Endothelial cell of umbilical vein (primary cell): ENCODE measurements at regions not wholly inside any gene's neighbourhood (a gene's known extent, or its start where the extent isn't known, plus 50 kb on each side); places are given as distances from the start of the nearest gene placed in this dataset.

Experiments
- BruUV-seq: library from RNA; stranded (reverse); fragments of 400-500 nt; replicated peaks from 2 replicates; lab custom pipeline; 2021; lab: Mats Ljungman, UMichigan
- CTCF ChIA-PET: fragments of 300-600, 350-600 bp; sonication (Branson Sonifier 250); formaldehyde crosslinking; loops from one replicate; lab custom pipeline; 2021; ENCODE audit warnings: antibody characterized with exemption, inconsistent platforms; lab: Charles Lee
- POLR2A ChIA-PET: fragments of 300-600, 350-600 bp; sonication (Branson Sonifier 250); formaldehyde crosslinking; loops from one replicate; lab custom pipeline; 2021; ENCODE audit warnings: antibody characterized with exemption, inconsistent platforms; lab: Charles Lee
- DNase-seq: peaks from one replicate; pipeline ENCODE4 v3.0.0-alpha.2; 2011; ENCODE audit warnings: low read depth, low spot score
- FAIRE-seq: peaks from 2 replicates; lab custom pipeline; 2011; peaks lifted over from hg19 to GRCh38; lab: Jason Lieb, UNC
- H2AFZ ChIP-seq: 2 replicates; pipeline ENCODE4 v1.6.0; 2012; ENCODE audit warnings: low read depth, low read length, control low read depth, inconsistent platforms
- H3K27ac ChIP-seq: 2 replicates; pipeline ENCODE4 v1.5.1; 2011; ENCODE audit warnings: low read depth, mild to moderate bottlenecking, control low read depth, low read length, moderate library complexity; ENCODE audit not compliant: insufficient read depth
- H3K27me3 ChIP-seq, 2 experiments: 2 replicates each; pipeline versions ENCODE4 v1.6.0 to v1.6.1; 2011; ENCODE audit warnings: low read length in 2 of 2, mixed read lengths in 1 of 2; ENCODE audit not compliant: control insufficient read depth in 2 of 2, insufficient read depth in 2 of 2
- H3K36me3 ChIP-seq, 2 experiments: 2 replicates in 1 of 2; 3 replicates in 1 of 2; pipeline ENCODE4 v1.5.1; 2011; ENCODE audit warnings: low read length in 2 of 2, mild to moderate bottlenecking in 1 of 2, moderate library complexity in 1 of 2; ENCODE audit not compliant: control insufficient read depth in 2 of 2, insufficient read depth in 2 of 2; ENCODE audit errors: extremely low read depth in 1 of 2
- H3K4me1 ChIP-seq: 3 replicates; pipeline ENCODE4 v1.5.1; 2011; ENCODE audit warnings: mild to moderate bottlenecking, low read length; ENCODE audit not compliant: control insufficient read depth, insufficient read depth; ENCODE audit errors: extremely low read depth
- H3K4me2 ChIP-seq: 2 replicates; pipeline ENCODE4 v1.6.1; 2011; ENCODE audit warnings: low read length, control low read depth, mixed read lengths; ENCODE audit not compliant: insufficient read depth
- H3K4me3 ChIP-seq, 3 experiments: fragments of 200-600 bp in 1 of 3; sonication (generic), shearing (Covaris generic) in 1 of 3; replicated peaks in 1 of 3; 2 replicates each; pipeline ENCODE4 v1.5.1; 2011 to 2016; ENCODE audit warnings: control low read depth in 3 of 3, low read length in 3 of 3, mild to moderate bottlenecking in 2 of 3, inconsistent platforms in 1 of 3, low read depth in 1 of 3, moderate library complexity in 1 of 3; ENCODE audit not compliant: insufficient read depth in 1 of 3
- H3K79me2 ChIP-seq: 2 replicates; pipeline ENCODE4 v1.6.0; 2012; ENCODE audit warnings: low read length, inconsistent platforms; ENCODE audit not compliant: control insufficient read depth, insufficient read depth
- H3K9ac ChIP-seq: replicated peaks from 2 replicates; pipeline ENCODE3; 2011; ENCODE audit warnings: low read length, control low read depth; ENCODE audit not compliant: insufficient read depth; ENCODE audit errors: extremely low read depth
- H3K9me1 ChIP-seq: replicated peaks from 3 replicates; pipeline ENCODE4 v1.6.0; 2011; ENCODE audit warnings: mild to moderate bottlenecking, low read length; ENCODE audit not compliant: control insufficient read depth, insufficient read depth; ENCODE audit errors: extremely low read depth
- H3K9me3 ChIP-seq: replicated peaks from 2 replicates; pipeline ENCODE4 v1.5.1; 2012; ENCODE audit warnings: low read length, inconsistent platforms; ENCODE audit not compliant: control insufficient read depth, insufficient read depth
- H4K20me1 ChIP-seq: replicated peaks from 2 replicates; pipeline ENCODE3; 2011; ENCODE audit warnings: mild to moderate bottlenecking, low read length; ENCODE audit not compliant: control insufficient read depth, insufficient read depth; ENCODE audit errors: extremely low read depth
- CTCF ChIP-seq, 2 donors: IDR thresholded peaks; 1 replicate in 1 of 2; 2 replicates in 1 of 2; pipeline ENCODE4 v1.5.1; 2011; ENCODE audit warnings: low read length in 2 of 2, mild to moderate bottlenecking in 2 of 2, moderate library complexity in 2 of 2, control low read depth in 1 of 2, inconsistent platforms in 1 of 2, low read depth in 1 of 2; ENCODE audit not compliant: insufficient read depth in 1 of 2; ENCODE audit errors: extremely low read depth in 1 of 2
- POLR2A ChIP-seq: IDR thresholded peaks from 2 replicates; pipeline ENCODE4 v1.6.1; 2012; ENCODE audit warnings: low read depth, mild to moderate bottlenecking, control low read depth, low read length
- POLR2AphosphoS5 ChIP-seq: IDR thresholded peaks from 2 replicates; pipeline ENCODE4 v1.6.1; 2012; ENCODE audit warnings: low read depth, mild to moderate bottlenecking, control low read depth, low read length, moderate library complexity; ENCODE audit not compliant: insufficient read depth
- dilution Hi-C: fragments of 300-500 bp; cut with MboI; formaldehyde crosslinking; loops from one replicate; pipeline ENCODE4 v1.15.0; 2019; ENCODE audit warnings: low sequenced_read_pairs; ENCODE audit not compliant: extremely low pct_ligation_motif_present
- intact Hi-C: fragments of 100-400 bp; cut with micrococcal nuclease; formaldehyde crosslinking; loops from one replicate; pipeline ENCODE4 v1.10.0; 2022

GRCh38 chr3:139737682-139738361 lies 60.0 kb upstream of the NMNAT3 start:
- dilution Hi-C loops, result loop anchor here (25.0 kb wide), 1 partner anchor 124 kb away; no protein-coding TSS in a partner anchor

More at GRCh38 chr3:139737682-139738361, 60.0 kb upstream of the NMNAT3 start:
- intact Hi-C loops, result no loop called here
- FAIRE-seq, result no peak
- Histone ChIP-seq H3K4me1 (no peaks in the 10 kb centered on the region), H3K9ac (no peak overlapping the region), H3K9me1 (no peaks in the 10 kb centered on the region), H3K36me3 (no peaks in the 10 kb centered on the region), H3K4me2 (no peak overlapping the region), H2AFZ (no peak overlapping the region), H3K4me3 (no peak overlapping the region), H3K27ac (no peak overlapping the region), H4K20me1 (no peaks in the 10 kb centered on the region), H3K9me3 (peaks cover 2% of the 10 kb centered on the region), H3K27me3 (no peaks in the 10 kb centered on the region), H3K79me2 (no peaks in the 10 kb centered on the region)
- no peak for DNase-seq
- POLR2A ChIA-PET, result no interaction called here
- CTCF ChIA-PET, result no interaction called here
- no peak for TF ChIP-seq POLR2AphosphoS5
- no peak for TF ChIP-seq CTCF (IDR thresholded peaks at IDR 0.05; ENCODE audit: extremely low read depth in 1 of 2, insufficient read depth in 1 of 2, low read depth in 1 of 2, low read length in 2 of 2)
- TF ChIP-seq POLR2A, result no peak
- no TSS peak for BruUV-seq
